HG03025 (cell line): ENCODE measurements at regions not wholly inside any gene's neighbourhood (a gene's known extent, or its start where the extent isn't known, plus 50 kb on each side); places are given as distances from the start of the nearest gene placed in this dataset.

Source experiments
- ATAC-seq: cut with Tn5 transposase; IDR thresholded peaks from one replicate; pipeline ENCODE4 v1.9.1; 2021; ENCODE audit warnings: mild to moderate bottlenecking, moderate library complexity; ENCODE audit not compliant: unreplicated experiment, low FRiP score

DNA sequence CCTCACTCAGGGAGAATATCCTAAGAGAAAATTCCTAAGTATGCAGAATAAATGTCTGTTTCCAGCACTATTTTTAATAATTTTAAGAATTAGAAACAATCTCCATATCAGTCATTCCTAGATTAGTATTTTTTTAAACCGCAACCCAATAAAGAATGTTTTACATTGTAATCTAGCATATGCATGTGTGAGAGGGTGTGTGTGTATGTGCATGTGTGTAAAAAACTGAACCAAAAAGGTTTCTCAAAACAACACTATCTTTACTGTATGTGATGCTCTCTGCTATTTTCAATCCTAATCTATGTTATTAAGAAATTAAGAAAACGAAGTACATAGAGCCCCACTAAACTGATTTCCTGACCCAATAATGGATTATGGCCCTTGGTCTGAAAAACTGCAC lies 90.6 kb upstream of the AKIP1 start:
- no peak for ATAC-seq

DNA sequence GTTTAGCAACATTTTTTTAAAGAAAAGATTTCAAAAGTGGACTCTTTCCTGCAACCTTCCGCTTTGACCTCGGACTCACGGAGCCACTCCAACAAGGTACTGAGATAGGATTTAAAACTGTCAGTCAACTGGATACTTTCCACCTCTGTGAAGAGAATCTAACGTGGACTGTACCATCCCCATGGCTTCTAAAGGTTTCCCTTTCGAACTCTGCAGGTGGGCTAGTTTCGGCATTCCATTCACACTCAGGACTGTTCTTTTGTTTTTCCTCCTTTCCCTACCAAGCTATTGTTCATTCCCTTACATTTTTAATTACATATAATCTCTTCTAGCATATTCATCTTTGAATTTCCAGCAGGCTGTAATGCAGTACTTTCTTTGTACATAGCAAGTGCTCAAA lies 88.5 kb upstream of the AKIP1 start:
- no peak for ATAC-seq

DNA sequence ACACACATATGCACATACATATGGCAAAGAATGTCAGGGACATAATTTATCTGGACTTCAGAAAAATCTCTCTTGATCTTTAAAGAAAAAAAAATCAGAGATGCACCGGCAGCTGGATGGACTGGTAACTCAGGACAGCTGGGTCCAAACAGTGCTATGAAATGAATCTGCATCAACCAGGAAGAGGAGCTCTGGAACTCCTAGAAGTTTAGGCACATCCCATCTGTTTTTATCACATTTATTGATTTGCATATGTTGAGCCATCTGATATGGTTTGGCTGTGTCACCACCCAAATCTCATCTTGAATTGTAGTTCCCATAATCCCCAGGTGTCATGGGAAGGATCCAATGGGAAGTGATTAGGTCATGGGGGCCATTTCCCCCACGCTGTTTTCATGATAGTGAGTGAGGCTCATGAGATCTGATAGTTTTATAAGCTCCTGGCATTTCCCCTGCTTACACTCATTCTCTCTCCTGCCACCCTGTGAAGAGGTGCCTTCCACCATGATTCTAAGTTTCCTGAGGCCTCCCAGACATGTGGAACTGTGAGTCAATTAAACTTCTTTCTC lies 87.7 kb upstream of the AKIP1 start:
- ATAC-seq: no peak

DNA sequence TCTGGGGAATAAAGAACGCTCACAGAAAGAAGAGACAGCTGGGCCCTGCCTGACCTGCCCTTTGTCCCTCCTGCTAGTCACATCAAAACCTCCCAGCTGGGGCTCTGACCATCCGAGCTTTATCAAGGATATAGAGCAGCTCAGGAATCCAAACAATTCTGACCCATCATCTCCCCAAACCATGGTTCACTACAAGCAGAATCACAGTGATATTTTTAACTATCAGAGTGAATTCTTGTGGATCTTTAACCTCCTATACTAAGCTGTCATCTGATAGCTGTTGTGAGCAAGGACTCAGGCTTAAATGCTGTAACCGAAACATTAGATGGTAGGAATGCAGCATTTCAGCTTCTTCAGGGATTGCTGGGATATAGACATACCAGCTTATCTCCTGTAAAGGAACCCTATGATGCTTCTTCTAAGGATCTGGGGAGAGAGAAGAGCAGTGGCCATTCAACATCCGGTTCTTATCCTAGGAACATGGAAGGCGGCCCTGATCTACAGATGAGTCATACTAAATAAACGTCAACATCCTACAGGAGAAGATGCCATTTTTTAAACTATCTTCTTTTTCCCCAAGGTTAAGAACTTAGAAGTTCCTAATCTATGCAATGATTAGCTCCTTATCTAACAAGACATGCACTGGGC lies 84.7 kb upstream of the AKIP1 start:
- no peak for ATAC-seq

DNA sequence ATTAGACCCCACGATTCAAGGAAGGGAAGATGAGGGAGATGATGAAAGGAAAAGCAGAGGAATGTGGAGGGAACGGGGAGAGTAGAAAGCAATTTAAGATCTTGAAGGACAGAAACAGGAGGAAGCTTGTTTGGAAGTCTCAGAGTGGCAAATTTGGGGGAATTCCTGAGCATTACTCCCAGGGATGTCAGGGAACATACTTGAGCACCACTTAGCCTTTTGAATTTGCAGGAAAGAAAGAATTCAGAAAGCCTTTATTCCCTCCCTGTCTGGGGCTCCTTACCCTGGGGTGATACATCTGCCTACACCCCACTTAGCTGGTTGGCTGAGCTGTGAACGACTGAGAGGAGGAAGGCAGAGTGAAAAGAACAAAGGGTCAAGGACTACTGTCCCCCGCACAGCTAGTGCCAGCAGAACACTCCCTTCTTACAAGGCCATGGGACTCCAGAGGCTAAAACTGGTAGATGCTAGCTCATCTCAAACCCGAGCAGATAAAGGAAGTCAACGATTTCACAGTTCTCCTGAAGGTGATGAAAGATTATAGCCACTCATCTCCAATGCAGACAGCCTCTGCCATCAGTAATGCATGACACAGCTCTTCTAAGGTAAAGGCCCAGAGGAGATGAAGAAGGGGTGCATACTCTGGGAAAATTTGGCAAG lies 84.0 kb upstream of the AKIP1 start:
- no peak for ATAC-seq

DNA sequence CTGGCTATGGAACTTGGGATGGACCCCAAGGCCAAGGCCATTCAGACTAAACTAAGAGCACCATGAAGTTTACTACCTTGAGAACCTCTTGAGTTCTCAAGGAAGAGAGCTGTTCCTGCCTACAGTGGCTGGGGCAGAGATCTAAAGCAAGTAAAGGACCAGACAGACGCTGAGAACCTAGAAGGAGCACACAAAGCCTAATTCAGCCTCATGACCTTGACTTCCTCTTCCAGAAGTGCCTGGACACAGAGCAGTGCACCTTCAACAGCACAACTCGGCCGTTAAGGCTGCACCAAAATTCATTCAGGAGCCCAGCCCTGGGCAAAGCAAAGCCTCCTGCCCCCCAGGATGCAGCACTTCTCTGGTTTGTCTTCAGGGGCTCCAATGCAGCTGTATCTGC lies 82.9 kb upstream of the AKIP1 start:
- ATAC-seq: no peak

DNA sequence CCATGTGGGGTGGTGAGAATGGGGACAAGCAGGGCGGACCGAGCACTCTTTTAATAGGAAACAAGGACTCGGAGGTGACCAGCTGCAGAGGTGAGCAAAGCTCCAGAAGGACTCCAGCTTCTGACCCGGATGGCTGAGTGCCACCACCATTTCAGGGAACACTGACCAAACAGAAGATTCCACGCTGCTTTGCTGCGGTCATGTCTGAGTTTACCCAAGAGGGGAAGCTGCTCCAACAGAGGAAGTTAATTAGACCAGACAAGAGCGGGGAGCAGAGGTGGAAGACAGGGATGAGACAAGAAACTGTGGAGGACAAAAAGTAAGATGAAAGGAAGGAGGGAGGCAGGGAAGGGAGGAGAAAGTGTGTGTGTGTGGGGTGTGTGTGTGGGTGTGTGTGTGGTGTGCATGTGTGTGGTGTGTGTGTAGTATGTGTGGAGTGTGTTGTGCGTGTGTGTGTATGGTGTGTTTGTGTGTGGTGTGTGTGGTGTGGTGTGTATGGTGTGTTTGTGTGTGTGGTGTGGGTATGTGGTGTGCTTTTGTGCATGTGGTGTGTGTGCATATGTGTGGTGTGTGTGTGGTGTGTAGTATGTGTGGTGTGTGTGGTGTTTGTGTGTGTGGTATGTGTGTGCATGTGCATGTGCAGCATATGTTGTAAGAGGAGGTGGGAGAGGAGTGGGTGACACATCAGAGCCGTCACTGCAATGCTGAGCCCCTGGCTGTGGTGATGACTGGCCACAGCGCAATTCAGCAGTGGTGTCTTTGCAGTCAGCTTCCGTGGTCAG lies 82.2 kb upstream of the AKIP1 start:
- ATAC-seq: no peak

DNA sequence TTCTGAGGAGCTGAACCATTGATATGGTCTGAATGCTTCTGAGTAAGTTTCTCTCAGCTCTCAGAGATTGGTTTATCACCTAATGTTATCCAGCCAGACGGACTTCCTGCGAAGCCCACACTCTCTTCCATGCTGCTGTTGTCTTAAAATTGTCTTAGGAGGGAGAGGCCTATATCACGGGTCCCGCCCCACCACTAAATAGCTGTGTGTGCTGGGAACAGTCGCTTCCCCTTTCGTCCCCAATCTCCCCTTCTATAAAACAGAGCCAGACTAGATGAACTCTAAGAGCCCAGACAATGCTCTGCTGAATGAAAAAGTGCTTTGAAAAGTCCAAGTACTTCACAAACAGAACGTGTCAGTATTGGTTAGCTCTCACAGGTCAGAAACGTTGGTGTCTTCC lies 81.4 kb upstream of the AKIP1 start:
- ATAC-seq: no peak

DNA sequence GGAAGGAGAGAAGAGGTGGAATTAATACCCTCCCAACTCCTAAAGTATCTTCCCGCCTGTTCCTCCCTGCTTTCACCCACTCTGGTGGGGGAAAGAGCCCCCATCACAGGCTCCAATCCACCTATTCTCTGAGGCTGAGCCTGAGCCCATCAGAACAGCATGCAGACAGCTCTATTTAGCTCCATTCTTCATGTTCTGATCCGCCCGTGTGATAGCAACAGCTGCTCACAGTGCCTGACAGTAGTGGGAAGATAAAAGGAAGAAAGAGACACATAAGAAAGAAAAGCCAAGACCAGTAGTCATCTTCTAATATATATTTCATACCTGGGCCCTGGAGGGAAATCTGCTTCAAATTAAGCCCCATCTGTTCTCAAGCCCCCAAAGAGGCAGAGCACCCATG lies 80.3 kb upstream of the AKIP1 start:
- ATAC-seq: no peak

DNA sequence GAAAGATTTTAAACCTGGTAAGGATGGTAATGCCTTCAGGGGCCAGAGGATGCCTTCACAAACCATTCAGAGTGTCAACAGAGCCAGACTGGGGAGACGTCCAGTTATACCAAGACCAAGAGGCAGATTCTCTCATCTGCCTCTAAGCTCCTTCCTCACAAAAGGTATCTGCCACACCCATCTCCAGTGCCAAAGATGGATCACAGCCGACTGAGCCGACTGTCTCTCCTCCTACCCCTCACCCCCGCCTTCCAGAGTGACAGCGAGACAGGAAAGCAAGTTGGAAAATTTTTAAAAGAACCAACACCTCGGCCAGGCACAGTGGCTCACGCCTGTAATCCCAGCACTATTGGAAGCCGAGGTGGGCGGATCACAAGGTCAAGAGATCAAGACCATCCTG lies 79.1 kb upstream of the AKIP1 start:
- no peak for ATAC-seq

DNA sequence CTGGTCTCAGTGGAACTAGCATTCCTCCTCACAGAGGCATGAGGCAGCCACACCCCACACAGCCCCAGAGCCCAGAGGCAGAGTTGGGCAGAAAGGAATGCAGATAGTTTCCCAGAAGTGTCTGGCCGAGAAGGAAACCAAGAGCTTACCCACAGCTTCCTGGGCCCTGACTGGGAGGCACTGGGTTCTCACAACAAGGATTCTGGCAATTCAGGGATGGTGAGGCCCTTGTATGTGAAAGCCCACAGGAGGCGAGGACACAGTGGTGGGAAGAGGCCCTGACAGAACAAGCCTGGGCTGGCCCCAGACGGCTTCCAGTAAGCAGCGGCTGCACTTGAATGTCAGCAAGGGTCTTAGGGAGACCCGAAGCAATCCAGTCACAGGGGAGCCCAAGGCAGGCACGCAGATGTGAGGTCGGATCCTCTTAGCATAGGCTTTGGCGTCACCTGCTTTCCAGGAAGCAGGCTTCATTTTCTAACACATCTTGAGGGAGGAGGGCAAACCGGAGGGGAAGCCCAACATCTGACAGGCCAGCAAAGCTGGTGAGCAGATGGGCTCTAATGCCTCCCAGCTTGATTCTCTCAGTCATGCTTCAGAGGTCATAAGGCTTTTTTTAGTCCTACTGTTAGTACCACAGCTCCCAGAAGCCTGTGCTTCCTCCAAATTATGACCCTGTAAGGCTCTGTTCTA lies 78.3 kb upstream of the AKIP1 start:
- peak; percentile 60 for ATAC-seq

DNA sequence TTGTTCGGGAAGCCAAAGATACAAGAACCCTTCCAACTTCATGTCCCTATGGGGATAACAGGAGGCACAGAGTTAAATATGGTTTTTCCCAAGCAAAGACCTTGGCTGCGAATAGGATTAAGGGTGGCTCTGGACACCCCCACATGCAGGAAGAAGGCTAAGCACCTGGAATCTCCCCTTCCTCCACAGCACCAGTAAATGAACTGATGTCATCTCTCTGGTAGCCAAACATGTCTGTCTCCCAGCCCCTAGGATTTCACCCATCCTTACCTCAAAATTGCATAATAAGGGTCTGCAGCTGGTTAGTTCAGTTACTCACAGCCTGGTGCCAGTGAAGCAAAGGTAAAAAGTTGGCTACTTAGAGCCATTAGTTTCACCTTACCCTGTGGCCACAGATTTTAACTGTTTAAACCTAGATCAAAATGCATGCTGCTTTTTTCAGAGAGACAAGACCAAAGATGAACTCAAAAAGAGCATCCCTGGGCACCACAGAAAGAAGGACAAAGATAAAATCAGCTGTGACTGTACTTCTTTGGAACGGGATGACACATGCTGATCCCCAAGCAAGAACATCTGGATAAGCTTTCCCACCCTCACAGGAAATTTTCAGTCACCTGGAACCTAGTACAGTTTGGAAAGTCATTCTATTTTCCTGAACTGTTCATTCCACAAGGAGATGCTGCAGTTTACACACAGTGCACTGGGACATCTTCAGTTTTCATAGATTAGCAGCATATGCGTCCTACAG lies 77.2 kb upstream of the AKIP1 start:
- ATAC-seq: no peak

DNA sequence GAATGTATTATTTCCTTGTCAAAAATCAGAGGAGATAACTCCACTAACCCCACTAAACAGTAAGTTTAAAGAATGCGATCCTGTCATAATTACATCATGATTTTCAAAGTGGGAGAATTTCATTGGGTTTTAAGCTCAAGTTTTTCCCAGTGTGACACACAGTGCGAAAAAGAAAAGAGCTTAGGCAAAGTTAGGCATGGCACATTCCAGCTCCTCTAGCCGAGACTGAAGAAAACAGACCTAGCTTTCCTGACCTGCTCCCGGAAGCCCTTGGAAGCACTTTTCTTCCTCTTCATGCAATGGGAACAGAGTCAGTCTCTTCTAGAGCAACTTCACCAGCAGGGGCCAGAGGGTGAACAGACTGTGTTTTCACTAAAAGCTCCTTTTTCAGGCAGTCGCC lies 76.6 kb upstream of the AKIP1 start:
- ATAC-seq: no peak

DNA sequence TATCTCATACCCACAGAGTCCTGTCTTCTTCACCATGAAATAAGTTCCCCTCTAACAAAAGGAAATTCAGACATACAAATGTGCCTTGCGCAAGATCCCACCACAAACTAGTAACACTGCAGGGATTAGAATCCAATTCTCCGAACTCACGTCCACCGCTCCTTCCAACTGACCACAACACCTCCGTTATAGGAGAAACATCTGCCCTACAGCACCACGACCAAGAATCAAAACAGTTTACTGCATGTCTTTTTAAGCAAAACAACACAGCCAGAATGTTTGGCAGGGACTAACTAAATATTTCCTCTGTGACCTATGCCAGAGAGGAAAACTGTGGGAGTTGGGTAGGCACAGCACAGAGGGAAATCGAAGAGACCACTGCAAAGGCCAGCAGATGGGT lies 72.7 kb upstream of the AKIP1 start:
- ATAC-seq: no peak

DNA sequence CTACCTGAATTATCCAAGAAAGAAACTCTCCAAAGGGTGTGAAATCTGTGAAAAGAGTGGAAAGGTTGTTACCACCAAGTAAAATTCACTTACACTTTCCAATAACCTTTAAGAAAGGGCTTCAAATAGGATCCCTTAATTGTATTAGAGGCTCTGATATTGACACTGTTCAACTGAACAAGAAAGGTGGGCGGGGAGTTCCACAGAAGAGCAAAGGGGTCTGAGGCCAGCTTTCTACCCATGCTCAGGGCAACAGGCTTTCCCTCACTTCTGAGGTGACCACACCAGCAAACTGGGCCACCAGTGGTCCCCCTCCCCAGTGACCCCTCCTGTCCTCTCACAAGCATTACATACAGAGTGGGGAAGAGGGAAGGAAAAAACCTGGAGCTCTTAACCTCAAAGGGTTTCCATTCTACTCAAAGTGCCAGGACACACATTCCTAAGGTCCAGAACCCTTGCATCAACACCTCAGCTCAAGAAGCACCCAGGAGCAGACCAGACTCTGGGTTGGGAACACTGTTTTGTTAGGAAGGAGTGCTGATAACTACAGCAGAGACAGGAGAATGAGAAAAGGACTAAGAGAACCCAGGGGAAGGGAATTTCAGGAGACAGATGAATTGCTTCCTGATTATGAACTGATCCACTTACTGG lies 71.6 kb upstream of the AKIP1 start:
- ATAC-seq: no peak

DNA sequence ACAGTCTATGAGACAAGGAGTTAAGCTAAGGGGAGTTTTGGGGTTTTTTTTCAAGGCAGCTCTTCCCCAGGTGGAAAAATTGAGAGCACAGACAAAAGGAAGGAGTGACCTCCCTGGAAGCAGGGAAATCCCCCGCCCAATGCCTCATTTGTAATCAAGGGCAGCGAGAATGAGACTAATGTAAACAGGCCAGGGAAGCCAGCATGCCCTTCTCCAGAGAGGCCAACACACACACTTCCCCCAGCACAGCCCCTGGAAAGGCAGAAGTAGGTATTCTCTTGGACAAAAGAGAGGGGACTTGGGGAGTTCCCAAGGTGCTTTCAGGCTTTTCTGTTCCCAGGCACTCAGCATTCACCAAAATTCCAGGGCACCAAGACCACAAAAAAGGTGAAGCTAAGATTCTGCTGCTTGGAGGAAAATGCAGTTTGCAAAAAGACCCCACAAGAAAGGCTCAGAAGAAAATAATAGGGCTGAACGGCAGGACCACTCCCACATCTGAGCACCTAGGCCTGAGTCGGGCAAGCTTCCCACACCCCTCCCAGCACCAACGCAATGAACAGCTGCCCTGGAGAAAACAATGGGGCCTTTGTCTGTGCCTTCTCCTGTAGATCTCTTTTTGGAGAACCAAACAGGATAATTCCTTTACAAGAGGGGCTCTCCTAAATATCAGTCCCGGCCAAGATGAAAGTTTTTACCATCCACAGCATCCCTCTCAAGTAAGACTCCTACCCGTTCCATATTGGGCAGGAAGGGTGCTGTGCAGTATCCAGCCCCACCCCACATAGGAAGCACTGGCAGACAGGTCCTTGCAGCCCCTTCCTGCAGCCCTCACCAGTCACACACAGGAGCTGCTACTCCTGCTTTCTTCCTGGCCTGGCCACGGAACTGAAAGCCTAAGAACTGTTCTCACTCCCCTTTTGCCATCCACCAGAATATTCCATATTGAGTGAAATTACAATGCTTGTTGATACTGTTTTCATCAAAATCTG lies 70.7 kb upstream of the AKIP1 start:
- ATAC-seq: no peak

DNA sequence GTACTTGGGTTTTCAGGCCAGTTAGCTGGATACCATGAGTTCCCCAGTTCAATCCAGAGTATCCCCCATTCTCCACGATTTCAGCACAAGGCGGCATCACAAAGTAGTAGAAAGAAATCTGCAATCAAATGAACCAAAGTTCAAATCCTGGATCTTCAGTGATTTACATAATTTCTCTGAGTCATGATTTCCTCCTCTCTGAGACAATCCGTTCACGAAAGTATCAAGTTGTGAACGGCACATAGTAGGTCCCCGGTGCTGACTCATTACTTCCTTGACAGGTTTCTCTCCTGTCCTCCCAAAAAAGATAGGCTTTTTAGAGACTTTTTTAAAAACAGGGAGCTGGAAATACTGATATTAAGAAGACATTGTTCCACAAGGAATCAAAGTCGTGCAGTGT lies 69.1 kb upstream of the AKIP1 start:
- ATAC-seq: no peak

DNA sequence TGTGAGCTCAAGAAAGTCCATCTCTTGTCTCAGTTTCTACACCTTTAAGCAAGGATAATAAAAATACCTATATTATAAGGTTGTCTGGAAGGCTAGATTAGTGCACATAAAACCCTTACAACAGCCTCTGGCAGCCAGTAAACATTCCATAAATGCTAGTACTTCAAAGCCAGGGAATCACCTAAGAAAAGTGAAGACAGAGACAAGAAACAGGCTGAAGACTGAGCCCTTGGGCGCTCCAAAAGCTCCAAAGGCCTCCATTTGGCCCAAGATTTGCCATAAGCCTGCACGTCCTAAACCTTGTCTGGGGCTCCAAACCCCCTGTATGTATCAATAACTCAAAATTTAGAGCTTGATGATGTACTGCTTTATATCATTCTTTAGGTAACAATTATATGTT lies 52.2 kb upstream of the AKIP1 start:
- no peak for ATAC-seq
